Epithelial cell of proximal tubule (primary cell): ENCODE measurements at regions not wholly inside any gene's neighbourhood (a gene's known extent, or its start where the extent isn't known, plus 50 kb on each side); places are given as distances from the start of the nearest gene placed in this dataset.
A peak's percentile ranks its signal among the peaks of the same experiment; 100 is the strongest.

ENCODE experiments used
- DNase-seq: peaks from one replicate; pipeline ENCODE4 v3.0.0-alpha.2; 2011; ENCODE audit warnings: low read depth
- H3K4me3 ChIP-seq: 2 replicates; pipeline ENCODE4 v1.5.1; 2011; ENCODE audit warnings: low read depth, mild to moderate bottlenecking, low read length
- CTCF ChIP-seq: conservative IDR thresholded peaks from 2 replicates; pipeline ENCODE4 v1.5.1; 2012; ENCODE audit warnings: low read depth, mild to moderate bottlenecking, low read length

GRCh38 chr12:66860752-66861750 lies 182.2 kb upstream of the GRIP1 start:
- no peak for DNase-seq
- TF ChIP-seq CTCF, result peak; percentile 98
- no peak overlapping the region for H3K4me3 ChIP-seq

GRCh38 chr12:66862356-66862985 lies 183.6 kb upstream of the GRIP1 start:
- no peak for DNase-seq
- no peak for TF ChIP-seq CTCF
- H3K4me3 ChIP-seq, result no peak overlapping the region

GRCh38 chr12:66863276-66863675 lies 184.4 kb upstream of the GRIP1 start:
- DNase-seq, result no peak
- H3K4me3 ChIP-seq, result no peak overlapping the region
- no peak for TF ChIP-seq CTCF

GRCh38 chr12:66877925-66878324 lies 199.0 kb upstream of the GRIP1 start:
- no peak overlapping the region for H3K4me3 ChIP-seq
- TF ChIP-seq CTCF, result no peak
- DNase-seq, result no peak

- DNase-seq, result no peak
- TF ChIP-seq CTCF, result no peak
- no peak overlapping the region for H3K4me3 ChIP-seq
These were observed 200.5 kb upstream of the GRIP1 start for GRCh38 chr12:66879409-66879808.

GRCh38 chr12:66881386-66881785 lies 202.5 kb upstream of the GRIP1 start:
- H3K4me3 ChIP-seq, result no peak overlapping the region
- TF ChIP-seq CTCF, result no peak
- DNase-seq, result no peak
